ENCODE measurements at regions not wholly inside any gene's neighbourhood (a gene's known extent, or its start where the extent isn't known, plus 50 kb on each side); places are given as distances from the start of the nearest gene placed in this dataset.
A peak's percentile ranks its signal among the peaks of the same experiment; 100 is the strongest.
"Not testable (repeated sequence)": the region's sequence is repeated elsewhere in the genome, so short reads cannot be mapped to it uniquely, and the experiment has no call there.

GRCh38 chr21:21858502-21859334 lies 860.5 kb downstream of the NCAM2 start:
- DNase-seq (ENCODE audit: low read depth), result no peak

GRCh38 chr21:21860888-21861287 lies 862.7 kb downstream of the NCAM2 start:
- DNase-seq (ENCODE audit: low read depth), result peak; percentile 58

- DNase-seq (ENCODE audit: low read depth), result peak; percentile 6
Measured at GRCh38 chr21:21864321-21864840, 866.2 kb downstream of the NCAM2 start.

- peak; percentile 15 for DNase-seq (ENCODE audit: low read depth)
Measured at GRCh38 chr21:21897275-21897883, 899.2 kb downstream of the NCAM2 start.

- peak; percentile 63 for DNase-seq (ENCODE audit: low read depth)
Measured at GRCh38 chr21:21898801-21899200, 900.6 kb downstream of the NCAM2 start.

- DNase-seq (ENCODE audit: low read depth), result not testable (repeated sequence)
Measured at GRCh38 chr21:21902416-21902815, 904.2 kb downstream of the NCAM2 start.

- no peak for DNase-seq (ENCODE audit: low read depth)
Measured at GRCh38 chr21:21907271-21907670, 909.1 kb downstream of the NCAM2 start.

- DNase-seq (ENCODE audit: low read depth), result no peak
Measured at GRCh38 chr21:21915816-21916215, 917.6 kb downstream of the NCAM2 start.

- peak; percentile 59 for DNase-seq (ENCODE audit: low read depth)
Measured at GRCh38 chr21:21921410-21922232, 923.4 kb downstream of the NCAM2 start.

- no peak for DNase-seq (ENCODE audit: low read depth)
Measured at GRCh38 chr21:21929226-21929625, 931.0 kb downstream of the NCAM2 start.

GRCh38 chr21:21929789-21930188 lies 931.6 kb downstream of the NCAM2 start:
- DNase-seq (ENCODE audit: low read depth), result no peak

GRCh38 chr21:21952566-21952965 lies 954.4 kb downstream of the NCAM2 start:
- no peak for DNase-seq (ENCODE audit: low read depth)

- no peak for DNase-seq (ENCODE audit: low read depth)
Measured at GRCh38 chr21:21955204-21955603, 957.0 kb downstream of the NCAM2 start.

GRCh38 chr21:21957490-21957889 lies 959.3 kb downstream of the NCAM2 start:
- no peak for DNase-seq (ENCODE audit: low read depth)

- DNase-seq (ENCODE audit: low read depth), result peak; percentile 53
Measured at GRCh38 chr21:21963911-21964310, 965.7 kb downstream of the NCAM2 start.

GRCh38 chr21:21968810-21969209 lies 970.6 kb downstream of the NCAM2 start:
- peak; percentile 10 for DNase-seq (ENCODE audit: low read depth)

GRCh38 chr21:21969211-21969610 lies 971.0 kb downstream of the NCAM2 start:
- no peak for DNase-seq (ENCODE audit: low read depth)

GRCh38 chr21:21971384-21971783 lies 973.2 kb downstream of the NCAM2 start:
- DNase-seq (ENCODE audit: low read depth), result peak; percentile 62

- peak; percentile 56 for DNase-seq (ENCODE audit: low read depth)
Measured at GRCh38 chr21:21973806-21974205, 975.6 kb downstream of the NCAM2 start.

- DNase-seq (ENCODE audit: low read depth), result no peak
Measured at GRCh38 chr21:21996891-21997290, 998.7 kb downstream of the NCAM2 start.

- DNase-seq (ENCODE audit: low read depth), result peak; percentile 1
Measured at GRCh38 chr21:21997390-21998333, 999.5 kb downstream of the NCAM2 start.
